ENCODE measurements at regions not wholly inside any gene's neighbourhood (a gene's known extent, or its start where the extent isn't known, plus 50 kb on each side); places are given as distances from the start of the nearest gene placed in this dataset.

DNA sequence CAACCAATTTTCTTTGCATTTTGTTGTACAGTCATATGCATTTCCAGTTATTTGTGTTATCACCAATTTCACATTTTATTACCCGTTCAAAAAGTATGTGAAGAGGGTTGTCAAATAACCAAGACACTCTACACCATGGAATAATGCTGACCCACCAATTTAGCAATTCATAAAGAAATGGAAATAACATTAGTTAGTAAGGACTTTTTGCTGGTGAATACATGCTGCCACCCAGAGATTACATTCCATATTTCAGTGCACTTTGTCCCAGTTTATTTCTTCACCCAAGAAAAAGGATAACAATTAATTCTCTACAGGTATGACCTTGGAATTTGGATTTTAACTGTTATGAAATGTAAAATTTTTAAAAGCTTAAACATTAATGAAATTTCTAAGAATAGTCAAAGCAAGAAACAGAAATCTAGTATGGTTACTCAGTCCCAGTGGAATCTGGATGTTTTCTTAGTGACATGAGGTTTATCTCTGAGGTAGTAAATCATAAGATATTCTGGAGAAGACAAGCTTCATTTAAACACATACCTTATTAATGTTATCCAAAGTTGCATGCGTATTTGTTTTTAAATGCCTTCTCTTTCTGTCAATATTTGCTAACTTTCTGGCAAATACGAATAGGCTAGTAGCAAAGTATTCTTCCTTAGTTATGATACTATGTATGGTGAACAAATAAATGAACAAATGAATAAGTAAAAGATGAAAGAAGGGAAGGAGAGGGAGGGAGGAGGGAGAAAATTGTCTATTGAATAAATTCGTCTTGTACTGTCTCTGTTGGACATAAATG lies 100.6 kb downstream of the CETN3 start:
- TF ChIP-seq, protein P1, sequence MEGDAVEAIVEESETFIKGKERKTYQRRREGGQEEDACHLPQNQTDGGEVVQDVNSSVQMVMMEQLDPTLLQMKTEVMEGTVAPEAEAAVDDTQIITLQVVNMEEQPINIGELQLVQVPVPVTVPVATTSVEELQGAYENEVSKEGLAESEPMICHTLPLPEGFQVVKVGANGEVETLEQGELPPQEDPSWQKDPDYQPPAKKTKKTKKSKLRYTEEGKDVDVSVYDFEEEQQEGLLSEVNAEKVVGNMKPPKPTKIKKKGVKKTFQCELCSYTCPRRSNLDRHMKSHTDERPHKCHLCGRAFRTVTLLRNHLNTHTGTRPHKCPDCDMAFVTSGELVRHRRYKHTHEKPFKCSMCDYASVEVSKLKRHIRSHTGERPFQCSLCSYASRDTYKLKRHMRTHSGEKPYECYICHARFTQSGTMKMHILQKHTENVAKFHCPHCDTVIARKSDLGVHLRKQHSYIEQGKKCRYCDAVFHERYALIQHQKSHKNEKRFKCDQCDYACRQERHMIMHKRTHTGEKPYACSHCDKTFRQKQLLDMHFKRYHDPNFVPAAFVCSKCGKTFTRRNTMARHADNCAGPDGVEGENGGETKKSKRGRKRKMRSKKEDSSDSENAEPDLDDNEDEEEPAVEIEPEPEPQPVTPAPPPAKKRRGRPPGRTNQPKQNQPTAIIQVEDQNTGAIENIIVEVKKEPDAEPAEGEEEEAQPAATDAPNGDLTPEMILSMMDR (IDR thresholded peaks at IDR 0.05): no peak
- TF ChIP-seq POLR2A (IDR thresholded peaks at IDR 0.05) (no peak), POLR2AphosphoS5 (IDR thresholded peaks at IDR 0.05) (no peak), EP300 (IDR thresholded peaks at IDR 0.05) (no peak)
